Osteoblast (primary cell): ENCODE measurements at regions not wholly inside any gene's neighbourhood (a gene's known extent, or its start where the extent isn't known, plus 50 kb on each side); places are given as distances from the start of the nearest gene placed in this dataset.

ENCODE experiments used
- DNase-seq: peaks from one replicate; pipeline ENCODE4 v3.0.0; 2011; ENCODE audit warnings: low spot score, mixed read lengths; ENCODE audit not compliant: insufficient read length; ENCODE audit errors: missing footprints
- H2AFZ ChIP-seq: 2 replicates; pipeline ENCODE4 v1.6.0; 2011; ENCODE audit warnings: mild to moderate bottlenecking, low read length
- H3K27ac ChIP-seq: 2 replicates; pipeline ENCODE4 v1.5.1; 2011; ENCODE audit warnings: mild to moderate bottlenecking, low read depth, low read length, moderate library complexity
- H3K27me3 ChIP-seq: 2 replicates; pipeline ENCODE4 v1.6.0; 2012; ENCODE audit warnings: mild to moderate bottlenecking, control low read depth, inconsistent platforms, low read length, moderate library complexity; ENCODE audit not compliant: insufficient read depth
- H3K36me3 ChIP-seq: 2 replicates; pipeline ENCODE4 v1.5.1; 2011; ENCODE audit warnings: mild to moderate bottlenecking, low read length, control low read depth, moderate library complexity; ENCODE audit not compliant: insufficient read depth
- H3K4me1 ChIP-seq: 2 replicates; pipeline ENCODE4 v1.5.1; 2011; ENCODE audit warnings: mild to moderate bottlenecking, low read length, control low read depth, moderate library complexity; ENCODE audit not compliant: insufficient read depth
- H3K4me2 ChIP-seq: 2 replicates; pipeline ENCODE4 v1.6.0; 2011; ENCODE audit warnings: mild to moderate bottlenecking, low read length; ENCODE audit not compliant: insufficient read depth
- H3K4me3 ChIP-seq: fragments of 200-600 bp; sonication (generic); 3 replicates; pipeline ENCODE4 v1.5.1; 2012; ENCODE audit warnings: mild to moderate bottlenecking, low read length, inconsistent platforms; ENCODE audit not compliant: insufficient read depth
- H3K79me2 ChIP-seq: 2 replicates; pipeline ENCODE4 v1.6.0; 2012; ENCODE audit warnings: mild to moderate bottlenecking, low read length, control low read depth, inconsistent platforms; ENCODE audit not compliant: insufficient read depth
- H3K9me3 ChIP-seq: 2 replicates; pipeline ENCODE4 v1.5.1; 2011; ENCODE audit warnings: low read depth, low read length, control low read depth
- H4K20me1 ChIP-seq: 2 replicates; pipeline ENCODE4 v1.6.0; 2012; ENCODE audit warnings: mild to moderate bottlenecking, low read length, control low read depth; ENCODE audit not compliant: insufficient read depth
- CTCF ChIP-seq: IDR thresholded peaks from 2 replicates; pipeline ENCODE4 v1.5.1; 2011; ENCODE audit warnings: mild to moderate bottlenecking, low read depth, low read length, moderate library complexity; ENCODE audit errors: extremely low read depth

GRCh38 chr5:122259995-122260394 is 52.0 kb upstream of the SNCAIP start:
- Histone ChIP-seq H3K27me3 (no peaks in the 10 kb centered on the region), H3K4me1 (peaks cover 38% of the 10 kb centered on the region), H4K20me1 (no peaks in the 10 kb centered on the region), H3K4me2 (no peak overlapping the region), H3K9me3 (peaks cover 3% of the 10 kb centered on the region), H3K36me3 (no peaks in the 10 kb centered on the region), H3K79me2 (no peaks in the 10 kb centered on the region), H3K27ac (peak overlapping the region; percentile 35), H3K4me3 (no peak overlapping the region), H2AFZ (peak overlapping the region; percentile 24)
- no peak for DNase-seq
- TF ChIP-seq CTCF: no peak

GRCh38 chr5:122262103-122262502 is 49.9 kb upstream of the SNCAIP start:
- Histone ChIP-seq H4K20me1 (no peaks in the 10 kb centered on the region), H3K4me2 (peak overlapping the region; percentile 58), H2AFZ (no peak overlapping the region), H3K4me1 (peaks cover 38% of the 10 kb centered on the region), H3K79me2 (no peaks in the 10 kb centered on the region), H3K27ac (peak overlapping the region; percentile 60), H3K4me3 (no peak overlapping the region), H3K27me3 (no peaks in the 10 kb centered on the region), H3K9me3 (peaks cover 3% of the 10 kb centered on the region), H3K36me3 (no peaks in the 10 kb centered on the region)
- TF ChIP-seq CTCF: no peak
- DNase-seq: no peak
